HG03159 (cell line): ENCODE measurements at regions not wholly inside any gene's neighbourhood (a gene's known extent, or its start where the extent isn't known, plus 50 kb on each side); places are given as distances from the start of the nearest gene placed in this dataset.
"Not testable (repeated sequence)": the region's sequence is repeated elsewhere in the genome, so short reads cannot be mapped to it uniquely, and the experiment has no call there.

ENCODE experiments used
- ATAC-seq: cut with Tn5 transposase; IDR thresholded peaks from one replicate; pipeline ENCODE4 v1.9.1; 2021; ENCODE audit warnings: mild to moderate bottlenecking, moderate library complexity; ENCODE audit not compliant: unreplicated experiment

DNA sequence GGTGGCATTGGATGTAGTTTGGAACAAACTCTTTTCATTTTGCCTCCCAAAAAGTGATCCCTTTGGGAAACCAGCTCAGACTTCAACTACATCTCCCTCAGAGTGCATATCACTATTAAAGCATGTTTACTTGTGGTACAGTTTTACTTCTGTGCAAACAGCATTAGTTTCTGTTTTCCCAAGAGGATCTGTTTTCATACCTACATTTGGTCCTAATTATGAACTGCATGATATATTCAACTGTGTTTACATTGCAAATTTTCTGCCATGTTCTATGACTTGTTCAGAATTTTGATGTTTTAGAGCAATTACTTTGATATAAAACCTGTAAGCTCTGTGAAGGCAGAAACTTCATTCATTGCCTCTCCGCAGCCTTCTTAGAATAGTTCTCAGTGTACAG, 681.5 kb upstream of the ACO1 start:
- ATAC-seq, result no peak

DNA sequence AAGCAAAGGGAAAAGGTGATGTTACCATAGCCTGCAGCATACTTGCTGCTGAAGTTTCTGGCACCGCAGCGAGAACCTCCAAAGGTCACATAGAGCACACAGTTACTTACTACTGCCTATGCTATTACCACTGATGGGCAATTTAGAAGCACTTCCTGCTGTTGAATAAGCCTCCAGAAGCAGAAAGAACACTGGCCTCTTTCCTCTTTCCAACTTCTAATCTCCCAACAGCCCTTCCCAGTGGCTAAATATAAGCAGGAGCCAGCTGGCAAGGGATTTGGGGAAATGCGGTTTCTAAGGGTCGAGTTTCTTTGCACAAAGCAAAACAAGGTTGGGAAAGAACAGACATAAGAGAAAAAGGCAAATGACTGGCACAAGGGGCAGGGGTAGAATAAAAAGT, 669.2 kb upstream of the ACO1 start:
- no peak for ATAC-seq

- ATAC-seq, result no peak
Measured at GRCh38 chr9:31719262-31719661, 665.2 kb upstream of the ACO1 start.

- no peak for ATAC-seq
Measured at GRCh38 chr9:31730398-31730797, 654.0 kb upstream of the ACO1 start.

DNA sequence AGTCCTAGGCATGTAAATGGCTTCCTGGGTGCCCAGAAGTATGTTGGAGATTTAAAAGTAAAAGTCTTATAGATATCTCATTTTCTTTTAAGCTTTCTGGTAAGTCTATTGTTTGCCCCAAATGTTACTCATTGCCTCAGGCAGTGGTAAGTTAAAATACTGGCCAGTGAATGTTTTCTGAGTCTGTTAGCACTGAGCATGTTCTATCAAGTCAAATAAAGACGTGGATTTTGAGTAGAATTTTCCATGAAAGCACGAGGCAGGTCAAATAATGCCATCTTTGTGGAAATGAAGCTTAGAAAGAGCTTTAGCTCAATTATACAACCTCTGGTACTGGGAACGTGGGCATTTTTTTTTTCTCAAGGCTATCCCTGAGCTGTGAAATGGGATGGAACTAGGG, 651.3 kb upstream of the ACO1 start:
- no peak for ATAC-seq

- ATAC-seq, result no peak
Measured at GRCh38 chr9:31736581-31737179, 647.8 kb upstream of the ACO1 start.

DNA sequence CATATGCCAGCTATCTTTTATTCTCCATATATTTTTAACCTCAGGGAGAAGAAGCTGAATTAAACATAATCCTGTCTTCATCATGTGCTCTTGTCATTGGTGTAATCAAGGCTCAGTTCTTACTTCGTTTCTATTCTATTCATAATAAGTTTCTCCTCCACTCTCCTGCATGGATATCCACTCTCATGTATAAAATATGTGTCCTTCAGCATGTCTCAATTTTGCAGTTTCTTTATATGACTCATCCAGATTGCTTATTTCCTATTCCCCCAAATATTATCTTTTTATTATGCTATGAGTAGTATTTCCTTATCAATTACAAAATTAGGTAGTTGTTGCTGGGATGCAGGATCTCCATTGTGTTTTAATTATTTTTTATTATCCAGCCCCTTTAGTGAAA, 643.7 kb upstream of the ACO1 start:
- no peak for ATAC-seq

GRCh38 chr9:31744589-31744988, 639.9 kb upstream of the ACO1 start:
- no peak for ATAC-seq

DNA sequence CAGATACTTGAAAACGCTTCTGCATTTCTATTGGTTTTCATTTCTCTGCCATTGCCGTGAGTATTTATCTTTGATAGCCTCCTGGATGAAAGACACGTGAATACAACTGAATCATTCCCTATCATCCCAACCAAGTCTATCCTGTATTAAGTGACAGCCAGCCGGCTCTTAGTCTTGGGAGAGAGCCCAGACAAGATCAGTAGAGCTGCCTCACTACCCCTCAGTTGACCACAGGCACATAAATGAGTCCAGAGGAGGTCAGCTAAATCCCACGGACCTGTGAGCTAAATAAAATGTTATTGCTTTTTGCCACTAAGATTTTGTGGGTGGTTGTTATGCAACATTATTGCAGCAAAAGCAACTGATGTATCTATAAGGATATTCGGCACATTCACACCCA, 639.0 kb upstream of the ACO1 start:
- ATAC-seq, result no peak

- no peak for ATAC-seq
Measured at GRCh38 chr9:31745886-31746285, 638.6 kb upstream of the ACO1 start.

- ATAC-seq, result no peak
Measured at GRCh38 chr9:31753756-31754155, 630.7 kb upstream of the ACO1 start.

GRCh38 chr9:31759703-31760102, 624.7 kb upstream of the ACO1 start:
- ATAC-seq, result no peak

DNA sequence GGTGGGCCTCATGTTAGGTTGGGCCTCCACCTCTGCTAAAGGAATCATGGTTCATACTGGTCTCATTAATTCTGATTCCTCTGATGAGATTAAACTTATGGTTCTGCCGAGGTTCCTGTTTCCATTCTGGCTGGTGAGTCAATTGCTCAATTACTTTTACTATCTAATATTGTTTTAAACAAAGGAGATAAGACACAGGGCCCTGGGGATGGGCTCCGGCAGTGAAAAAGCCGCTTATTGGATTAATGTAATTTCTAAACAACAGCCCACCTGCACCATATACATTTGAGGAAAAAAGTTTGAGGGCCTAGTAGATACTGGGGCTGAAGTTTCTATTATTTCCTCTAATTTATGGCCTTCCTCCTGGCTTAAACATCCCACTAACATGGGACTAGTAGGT, 610.4 kb upstream of the ACO1 start:
- not testable (repeated sequence) for ATAC-seq

DNA sequence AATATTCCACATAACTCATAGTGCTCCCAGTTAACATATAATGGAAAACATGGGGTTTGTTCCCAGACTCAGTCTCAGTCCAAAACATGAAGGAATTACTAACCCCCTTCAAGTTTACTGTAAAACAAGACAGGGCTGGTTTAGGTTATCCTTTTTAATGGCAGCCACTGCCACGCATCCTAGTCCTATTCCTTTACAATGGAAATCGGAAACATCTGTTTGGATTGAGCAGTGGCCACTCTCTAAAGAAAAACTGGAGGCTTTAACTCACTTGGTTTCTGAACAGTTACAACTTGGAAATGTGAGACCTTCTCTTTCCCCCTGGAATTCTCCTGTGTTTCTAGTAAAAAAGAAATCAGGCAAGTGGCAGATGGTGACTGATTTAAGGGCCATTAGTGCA, 609.9 kb upstream of the ACO1 start:
- no peak for ATAC-seq

DNA sequence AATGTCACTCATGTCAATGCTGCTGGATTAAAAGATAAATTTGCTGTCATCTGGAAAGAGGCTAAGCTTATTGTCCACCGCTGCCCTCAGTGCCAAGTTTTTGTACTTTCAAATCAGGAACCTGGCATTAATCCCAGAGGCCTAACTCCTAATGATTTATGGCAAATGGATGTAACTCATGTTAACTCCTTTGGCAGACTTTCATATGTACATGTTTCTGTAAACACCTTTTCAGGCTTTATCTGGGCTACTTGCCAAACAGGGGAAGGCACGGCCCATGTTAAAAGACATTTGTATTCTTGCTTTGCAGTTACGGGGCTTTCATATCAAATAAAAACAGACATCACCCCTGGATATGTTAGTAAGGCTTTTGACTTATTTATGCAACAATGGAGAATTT, 608.0 kb upstream of the ACO1 start:
- ATAC-seq, result no peak

DNA sequence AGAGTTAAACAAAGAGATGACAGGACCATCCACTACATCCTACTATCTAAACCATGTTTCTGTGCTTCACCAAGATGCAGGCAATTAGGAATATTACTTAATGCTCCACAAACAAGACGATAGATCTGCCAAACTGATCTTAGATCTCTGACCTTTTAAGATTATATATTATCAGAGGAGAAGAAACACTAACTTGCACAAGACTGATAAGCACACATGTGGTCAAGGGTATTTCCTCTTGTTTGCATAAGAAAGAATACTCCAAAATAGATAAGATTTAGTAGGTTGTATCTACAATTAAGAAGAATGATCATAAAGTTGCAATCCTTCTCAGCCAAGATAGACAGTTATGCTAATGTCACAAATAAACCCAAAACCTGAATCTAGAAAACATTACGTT, 601.0 kb upstream of the ACO1 start:
- ATAC-seq, result no peak

- ATAC-seq, result no peak
Measured at GRCh38 chr9:31790720-31791119, 593.7 kb upstream of the ACO1 start.

DNA sequence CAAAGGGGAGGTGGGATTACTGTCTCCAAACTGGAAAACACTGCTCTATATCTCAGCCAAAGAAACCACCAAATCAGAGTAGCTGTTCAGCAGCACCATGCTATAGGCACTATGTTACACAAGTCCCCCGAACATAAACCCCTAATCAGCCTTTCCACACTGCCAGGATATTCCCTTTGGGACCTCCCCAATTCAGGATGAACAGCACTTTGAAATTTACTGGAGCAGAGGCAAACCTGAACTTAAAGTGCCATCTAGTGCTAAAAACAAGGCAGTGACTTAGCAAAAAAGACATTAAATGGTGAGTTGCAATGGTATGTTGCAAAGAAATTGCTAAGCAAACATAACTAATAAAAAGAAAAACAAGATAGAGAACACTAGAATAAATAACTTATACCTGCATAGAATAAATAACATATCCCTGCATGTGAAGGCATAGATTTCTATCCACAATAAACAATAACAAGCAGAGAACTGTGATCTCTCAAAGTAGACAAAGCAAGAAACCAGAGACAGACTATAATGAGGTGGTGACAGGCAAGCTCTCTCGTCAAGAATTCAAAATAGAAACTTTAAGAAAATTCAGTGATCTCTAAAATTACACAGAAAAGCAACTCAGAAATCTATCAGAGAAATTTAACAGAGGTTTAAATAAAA, 584.4 kb upstream of the ACO1 start:
- ATAC-seq, result no peak

DNA sequence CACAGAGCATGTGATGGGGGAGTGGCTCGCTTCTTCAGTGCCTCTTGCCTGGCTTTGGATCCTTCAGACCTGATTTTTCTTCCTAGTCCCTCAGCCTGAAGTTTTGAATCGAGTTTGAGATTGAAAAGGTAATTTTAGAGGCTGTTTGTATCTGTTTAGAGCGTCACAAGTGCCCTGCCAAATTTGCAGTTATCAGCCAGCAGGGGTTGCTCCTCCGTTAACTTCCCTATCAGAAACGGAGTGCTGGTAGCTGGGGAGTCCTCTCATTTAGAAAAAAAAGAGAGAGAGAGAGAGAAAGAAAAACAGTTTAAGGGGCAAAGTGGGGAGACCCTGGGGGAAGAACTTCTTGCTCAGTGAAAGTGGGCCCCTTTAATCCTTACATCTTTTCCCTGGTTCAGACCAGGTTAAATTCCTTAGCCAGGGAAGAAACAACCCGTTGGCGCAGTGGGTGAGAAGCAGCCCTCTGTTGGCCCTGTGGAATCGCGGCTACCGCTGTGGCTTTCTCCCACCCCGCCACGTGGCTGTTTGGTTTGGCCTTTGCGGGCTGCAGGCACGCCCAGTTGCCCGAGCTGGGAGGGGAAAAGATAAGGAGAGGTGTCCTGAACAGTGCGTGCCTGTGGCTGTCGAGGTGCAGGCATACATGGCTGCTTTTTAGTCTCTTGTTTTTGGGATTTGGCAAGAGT, 576.7 kb upstream of the ACO1 start:
- ATAC-seq, result no peak

DNA sequence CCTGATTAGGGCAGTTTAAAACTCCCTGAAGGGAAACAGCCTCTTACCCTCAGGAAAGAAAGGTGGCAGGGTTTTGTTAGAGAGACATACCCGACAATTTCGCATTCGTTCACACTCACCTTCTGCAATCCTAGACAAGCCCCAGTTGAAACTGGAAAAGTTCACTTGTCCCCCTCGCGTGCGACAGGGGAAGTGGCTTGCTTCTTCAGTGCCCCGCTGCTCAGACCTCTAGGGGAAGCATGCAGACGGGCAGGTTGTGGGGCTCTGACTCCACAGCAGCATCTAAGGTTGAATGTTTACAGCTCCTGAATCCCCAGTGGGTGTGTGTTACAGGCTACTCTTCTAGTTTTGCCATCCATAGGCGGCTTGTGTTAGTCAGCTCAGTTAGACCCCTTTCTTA, 575.7 kb upstream of the ACO1 start:
- no peak for ATAC-seq

GRCh38 chr9:31820426-31820825, 564.0 kb upstream of the ACO1 start:
- ATAC-seq, result no peak

GRCh38 chr9:31821583-31821982, 562.9 kb upstream of the ACO1 start:
- no peak for ATAC-seq

- ATAC-seq, result no peak
Measured at GRCh38 chr9:31823365-31823764, 561.1 kb upstream of the ACO1 start.
